OCI-LY1 (cell line): ENCODE measurements at regions not wholly inside any gene's neighbourhood (a gene's known extent, or its start where the extent isn't known, plus 50 kb on each side); places are given as distances from the start of the nearest gene placed in this dataset.

Source experiments
- H2AFZ ChIP-seq: fragments of 200-600 bp; sonication (generic), shearing (Covaris generic); 2 replicates; pipeline ENCODE4 v1.6.0; 2014; ENCODE audit warnings: antibody characterized with exemption, mild to moderate bottlenecking, low read length
- H3F3A ChIP-seq: fragments of 200-600 bp; sonication (generic), shearing (Covaris generic); 2 replicates; pipeline ENCODE4 v1.6.0; 2014; ENCODE audit warnings: mild to moderate bottlenecking, antibody characterized with exemption, low read length, moderate library complexity; ENCODE audit not compliant: insufficient read depth
- H3K27ac ChIP-seq: fragments of 200-600 bp; sonication (generic); 2 replicates; pipeline ENCODE4 v1.5.1; 2014; ENCODE audit warnings: low read length, mixed run types, mild to moderate bottlenecking, low read depth; ENCODE audit not compliant: poor library complexity, severe bottlenecking
- H3K27me3 ChIP-seq: fragments of 200-600 bp; sonication (generic); 2 replicates; pipeline ENCODE4 v1.6.0; 2014; ENCODE audit warnings: antibody characterized with exemption, mild to moderate bottlenecking, low read length, moderate library complexity; ENCODE audit not compliant: insufficient read depth
- H3K36me3 ChIP-seq: fragments of 200-600 bp; sonication (generic); 2 replicates; pipeline ENCODE4 v1.6.1; 2014; ENCODE audit warnings: mild to moderate bottlenecking, antibody characterized with exemption, low read length, moderate library complexity, mixed read lengths; ENCODE audit not compliant: insufficient read depth
- H3K4me1 ChIP-seq: fragments of 200-600 bp; sonication (generic); 2 replicates; pipeline ENCODE4 v1.5.1; 2014; ENCODE audit warnings: mild to moderate bottlenecking, low read length, moderate library complexity; ENCODE audit not compliant: insufficient read depth, severe bottlenecking
- H3K4me2 ChIP-seq: fragments of 200-600 bp; sonication (generic), shearing (Covaris generic); 2 replicates; pipeline ENCODE4 v1.6.1; 2014; ENCODE audit warnings: low read length
- H3K4me3 ChIP-seq: fragments of 200-600 bp; sonication (generic); 2 replicates; pipeline ENCODE4 v1.5.1; 2014; ENCODE audit warnings: low read length, low read depth, mild to moderate bottlenecking, mixed read lengths; ENCODE audit not compliant: poor library complexity, severe bottlenecking
- H3K79me2 ChIP-seq: fragments of 200-600 bp; shearing (Covaris generic); 2 replicates; pipeline ENCODE4 v1.6.1; 2016; ENCODE audit warnings: mixed run types, low read length, mixed read lengths; ENCODE audit not compliant: insufficient read depth
- H3K9ac ChIP-seq: fragments of 200-600 bp; sonication (generic), shearing (Covaris generic); 2 replicates; pipeline ENCODE4 v1.6.1; 2014; ENCODE audit warnings: mild to moderate bottlenecking, low read length, mixed read lengths
- H3K9me2 ChIP-seq: fragments of 200-600 bp; sonication (generic), shearing (Covaris generic); 2 replicates; pipeline ENCODE4 v1.6.1; 2014; ENCODE audit warnings: low read depth, mild to moderate bottlenecking, low read length, mixed read lengths
- H3K9me3 ChIP-seq: fragments of 200-600 bp; shearing (Covaris generic); 2 replicates; pipeline ENCODE4 v1.6.1; 2014; ENCODE audit warnings: low read length, mixed read lengths
- H4K20me1 ChIP-seq: fragments of 200-600 bp; sonication (generic), shearing (Covaris generic); 2 replicates; pipeline ENCODE4 v1.6.0; 2016; ENCODE audit warnings: mild to moderate bottlenecking, low read length; ENCODE audit not compliant: insufficient read depth
- CTCF ChIP-seq: fragments of 200-600 bp; sonication (generic), shearing (Covaris generic); IDR thresholded peaks from 2 replicates; pipeline ENCODE4 v1.5.1; 2017; ENCODE audit warnings: mild to moderate bottlenecking, antibody characterized with exemption, low read length, moderate library complexity, mixed read lengths
- EZH2 ChIP-seq: fragments of 200-600 bp; sonication (generic), shearing (Covaris generic); IDR thresholded peaks from 2 replicates; pipeline ENCODE4 v1.8.0; 2017; ENCODE audit warnings: borderline replicate concordance, mixed run types, mild to moderate bottlenecking, antibody characterized with exemption, low read length, moderate library complexity, mixed read lengths

- Histone ChIP-seq H3K9me2 (no peaks in the 10 kb centered on the region), H3K9ac (no peak overlapping the region), H3K79me2 (no peaks in the 10 kb centered on the region), H3K9me3 (no peaks in the 10 kb centered on the region), H3K27me3 (peaks cover 5% of the 10 kb centered on the region; the same call in 1 of the 2 replicates), H3K4me1 (no peaks in the 10 kb centered on the region), H3K27ac (no peak overlapping the region), H2AFZ (no peak overlapping the region), H4K20me1 (no peaks in the 10 kb centered on the region), H3F3A (no peaks in the 10 kb centered on the region), H3K4me3 (no peak overlapping the region), H3K36me3 (no peaks in the 10 kb centered on the region), H3K4me2 (no peak overlapping the region)
- TF ChIP-seq CTCF (no peak), EZH2 (no peak)
Observed at GRCh38 chr6:168221497-168222079, 98.0 kb downstream of the DACT2 start.

GRCh38 chr6:168221000-168221399, 98.6 kb downstream of the DACT2 start:
- TF ChIP-seq EZH2 (no peak), CTCF (no peak)
- H4K20me1 ChIP-seq, result no peaks in the 10 kb centered on the region
- H3K9me2 ChIP-seq, result no peaks in the 10 kb centered on the region
- H3K9me3 ChIP-seq, result no peaks in the 10 kb centered on the region
- no peak overlapping the region for H3K4me3 ChIP-seq
- peaks cover 5% of the 10 kb centered on the region; the same call in 1 of the 2 replicates for H3K27me3 ChIP-seq
- H3K4me2 ChIP-seq, result no peak overlapping the region
- no peaks in the 10 kb centered on the region for H3K36me3 ChIP-seq
- no peaks in the 10 kb centered on the region for H3K4me1 ChIP-seq
- H2AFZ ChIP-seq, result no peak overlapping the region
- H3K9ac ChIP-seq, result no peak overlapping the region
- H3K27ac ChIP-seq, result no peak overlapping the region
- no peaks in the 10 kb centered on the region for H3F3A ChIP-seq
- H3K79me2 ChIP-seq, result no peaks in the 10 kb centered on the region

- H3F3A ChIP-seq, result no peaks in the 10 kb centered on the region
- no peak overlapping the region for H2AFZ ChIP-seq
- H3K4me3 ChIP-seq, result no peak overlapping the region
- no peaks in the 10 kb centered on the region for H4K20me1 ChIP-seq
- H3K27ac ChIP-seq, result no peak overlapping the region
- H3K4me2 ChIP-seq, result no peak overlapping the region
- H3K9me3 ChIP-seq, result no peaks in the 10 kb centered on the region
- H3K27me3 ChIP-seq, result peaks cover 5% of the 10 kb centered on the region; the same call in 1 of the 2 replicates
- H3K4me1 ChIP-seq, result no peaks in the 10 kb centered on the region
- TF ChIP-seq EZH2 (no peak), CTCF (no peak)
- H3K36me3 ChIP-seq, result no peaks in the 10 kb centered on the region
- no peaks in the 10 kb centered on the region for H3K9me2 ChIP-seq
- no peak overlapping the region for H3K9ac ChIP-seq
- no peaks in the 10 kb centered on the region for H3K79me2 ChIP-seq
Observed at GRCh38 chr6:168219804-168220203, 99.8 kb downstream of the DACT2 start.
